H9 (cell line): ENCODE measurements at regions not wholly inside any gene's neighbourhood (a gene's known extent, or its start where the extent isn't known, plus 50 kb on each side); places are given as distances from the start of the nearest gene placed in this dataset.

Experiments used
- DNase-seq: peaks from one replicate; pipeline ENCODE4 v3.0.0-alpha.2; 2017
- H2AFZ ChIP-seq: one replicate; pipeline ENCODE4 v1.6.1; 2013; ENCODE audit warnings: mild to moderate bottlenecking, low read length, control low read depth, moderate library complexity
- H2AK5ac ChIP-seq: 2 replicates; pipeline ENCODE4 v1.6.1; 2013; ENCODE audit warnings: low read length, control low read depth, mixed read lengths; ENCODE audit not compliant: insufficient read length
- H2BK120ac ChIP-seq: one replicate; pipeline ENCODE4 v1.6.1; 2013; ENCODE audit warnings: low read depth, mild to moderate bottlenecking, low read length, control low read depth, inconsistent platforms; ENCODE audit not compliant: poor library complexity, severe bottlenecking
- H2BK12ac ChIP-seq: 2 replicates; pipeline ENCODE4 v1.6.1; 2013; ENCODE audit warnings: low read length, control low read depth, mixed read lengths, low read depth; ENCODE audit not compliant: insufficient read length
- H2BK15ac ChIP-seq: 2 replicates; pipeline ENCODE4 v1.6.1; 2013; ENCODE audit warnings: low read depth, low read length, control low read depth
- H2BK20ac ChIP-seq: one replicate; pipeline ENCODE4 v1.6.1; 2013; ENCODE audit warnings: low read depth, mild to moderate bottlenecking, low read length, control low read depth, inconsistent platforms; ENCODE audit not compliant: poor library complexity, severe bottlenecking
- H2BK5ac ChIP-seq: 2 replicates; pipeline ENCODE4 v1.6.1; 2013; ENCODE audit warnings: low read length, control low read depth, mixed read lengths; ENCODE audit not compliant: insufficient read length
- H3K14ac ChIP-seq: 2 replicates; pipeline ENCODE4 v1.6.1; 2013; ENCODE audit warnings: low read length, control low read depth; ENCODE audit not compliant: insufficient read depth
- H3K18ac ChIP-seq: 2 replicates; pipeline ENCODE4 v1.6.1; 2013; ENCODE audit warnings: low read depth, mild to moderate bottlenecking, mixed read lengths, low read length, control low read depth; ENCODE audit not compliant: insufficient read length
- H3K23ac ChIP-seq: 2 replicates; pipeline ENCODE4 v1.6.1; 2013; ENCODE audit warnings: low read length, control low read depth, mixed read lengths, low read depth; ENCODE audit not compliant: insufficient read length
- H3K23me2 ChIP-seq: 2 replicates; pipeline ENCODE4 v1.6.1; 2013; ENCODE audit warnings: low read depth, mild to moderate bottlenecking, mixed read lengths, low read length, control low read depth; ENCODE audit not compliant: insufficient read length, poor library complexity, severe bottlenecking
- H3K27ac ChIP-seq: 2 replicates; pipeline ENCODE4 v1.5.1; 2013; ENCODE audit warnings: low read length, control low read depth, mixed read lengths, low read depth; ENCODE audit not compliant: insufficient read length
- H3K27me3 ChIP-seq: 2 replicates; pipeline ENCODE4 v1.6.1; 2013; ENCODE audit warnings: low read length, control low read depth, inconsistent platforms; ENCODE audit not compliant: insufficient read depth
- H3K4ac ChIP-seq: 2 replicates; pipeline ENCODE4 v1.6.1; 2013; ENCODE audit warnings: low read depth, mild to moderate bottlenecking, control low read depth, inconsistent platforms, low read length, moderate library complexity
- H3K4me1 ChIP-seq: 2 replicates; pipeline ENCODE4 v1.6.1; 2013; ENCODE audit warnings: low read length, control low read depth, inconsistent platforms; ENCODE audit not compliant: insufficient read depth
- H3K4me2 ChIP-seq: 2 replicates; pipeline ENCODE4 v1.6.1; 2013; ENCODE audit warnings: low read length, control low read depth, mixed read lengths; ENCODE audit not compliant: insufficient read length, insufficient read depth
- H3K56ac ChIP-seq: 2 replicates; pipeline ENCODE4 v1.6.1; 2013; ENCODE audit warnings: low read depth, mild to moderate bottlenecking, mixed read lengths, low read length, control low read depth; ENCODE audit not compliant: insufficient read length
- H3K79me1 ChIP-seq: 2 replicates; pipeline ENCODE4 v1.6.1; 2013; ENCODE audit warnings: low read depth, mild to moderate bottlenecking, moderate library complexity, low read length, control low read depth, inconsistent platforms; ENCODE audit not compliant: insufficient read depth, poor library complexity, severe bottlenecking
- H3K79me2 ChIP-seq: 2 replicates; pipeline ENCODE4 v1.6.1; 2013; ENCODE audit warnings: low read length, control low read depth, inconsistent platforms; ENCODE audit not compliant: insufficient read depth
- H3K9ac ChIP-seq: 2 replicates; pipeline ENCODE4 v1.6.1; 2013; ENCODE audit warnings: low read length, control low read depth, mixed read lengths; ENCODE audit not compliant: insufficient read length; ENCODE audit errors: extremely low read depth
- H3K9me3 ChIP-seq: one replicate; pipeline ENCODE4 v1.6.1; 2013; ENCODE audit warnings: low read depth, low read length, inconsistent platforms; ENCODE audit not compliant: control insufficient read depth
- H3T11ph ChIP-seq: one replicate; pipeline ENCODE4 v1.6.1; 2013; ENCODE audit warnings: mild to moderate bottlenecking, low read length, control low read depth, inconsistent platforms
- H4K20me1 ChIP-seq: one replicate; pipeline ENCODE4 v1.6.1; 2013; ENCODE audit not compliant: control insufficient read depth, insufficient read length, insufficient read depth
- H4K5ac ChIP-seq: 2 replicates; pipeline ENCODE4 v1.6.1; 2013; ENCODE audit warnings: low read depth, mild to moderate bottlenecking, mixed read lengths, low read length, control low read depth; ENCODE audit not compliant: insufficient read length
- H4K8ac ChIP-seq: replicated peaks from 2 replicates; pipeline ENCODE4 v1.6.1; 2013; ENCODE audit warnings: low read length, control low read depth, mixed read lengths, low read depth; ENCODE audit not compliant: insufficient read length
- H4K91ac ChIP-seq: 2 replicates; pipeline ENCODE4 v1.6.1; 2013; ENCODE audit warnings: low read depth, mild to moderate bottlenecking, moderate library complexity, mixed read lengths, low read length, control low read depth; ENCODE audit not compliant: insufficient read length
- H3K27ac Mint-ChIP-seq, 3 experiments: 2 replicates in 2 of 3; 3 replicates in 1 of 3; pipeline ENCODE4 v1.8.0; 2020 to 2021; ENCODE audit warnings: mixed read lengths in 3 of 3, mild to moderate bottlenecking in 1 of 3, moderate library complexity in 1 of 3
- H3K27me3 Mint-ChIP-seq: 2 replicates; pipeline ENCODE4 v1.8.0; 2021; ENCODE audit warnings: low read depth, mild to moderate bottlenecking, moderate library complexity, mixed read lengths
- H3K36me3 Mint-ChIP-seq, 3 experiments: 2 replicates in 2 of 3; 3 replicates in 1 of 3; pipeline ENCODE4 v1.8.0; 2020 to 2021; ENCODE audit warnings: low read depth in 3 of 3, mixed read lengths in 3 of 3; ENCODE audit not compliant: insufficient read depth in 1 of 3
- H3K4me1 Mint-ChIP-seq, 2 experiments: 2 replicates each; pipeline ENCODE4 v1.8.0; 2020; ENCODE audit warnings: mixed read lengths in 2 of 2
- H3K4me3 Mint-ChIP-seq, 2 experiments: 2 replicates in 1 of 2; 3 replicates in 1 of 2; pipeline ENCODE4 v1.8.0; 2020 to 2021; ENCODE audit warnings: mild to moderate bottlenecking in 2 of 2, mixed read lengths in 2 of 2, moderate library complexity in 1 of 2
- H3K9me3 Mint-ChIP-seq, 2 experiments: 2 replicates in 1 of 2; 3 replicates in 1 of 2; pipeline ENCODE4 v1.8.0; 2020; ENCODE audit warnings: mild to moderate bottlenecking in 2 of 2, mixed read lengths in 2 of 2, moderate library complexity in 1 of 2
- CTCF ChIP-seq: fragments of 200-600 bp; sonication (generic); conservative IDR thresholded peaks from 3 replicates; pipeline ENCODE4 v1.8.0; 2021; ENCODE audit warnings: antibody characterized with exemption, mild to moderate bottlenecking
- WGBS: extraction: QIAGEN DNeasy Blood & Tissue Kit; methylation state at CpG from one replicate; pipeline ENCODE4 v1.1.7; 2013; ENCODE audit warnings: missing lambda C conversion rate, low lambda C conversion rate, mixed read lengths; ENCODE audit not compliant: insufficient read length; ENCODE audit errors: extremely low coverage; 5-methylcytosine and 5-hydroxymethylcytosine counted together

GRCh38 chr15:39400821-39401550 lies 179.9 kb upstream of the THBS1 start:
- no peak for DNase-seq
- no peak overlapping the region for H3K18ac ChIP-seq
- H3K79me1 ChIP-seq = no peaks in the 10 kb centered on the region
- H2AFZ ChIP-seq = no peak overlapping the region
- Mint-ChIP-seq H3K4me1 (no peaks in the 10 kb centered on the region), H3K27ac (no peak overlapping the region), H3K4me3 (no peak overlapping the region), H3K36me3 (no peaks in the 10 kb centered on the region; a peak in 1 of 7 replicates), H3K9me3 (no peaks in the 10 kb centered on the region), H3K27me3 (no peaks in the 10 kb centered on the region)
- H3K27me3 ChIP-seq = no peaks in the 10 kb centered on the region
- no peak overlapping the region for H4K5ac ChIP-seq
- no peak overlapping the region for H2BK15ac ChIP-seq
- no peak overlapping the region for H2BK12ac ChIP-seq
- H3K9me3 ChIP-seq = no peaks in the 10 kb centered on the region
- TF ChIP-seq CTCF = no peak
- H4K20me1 ChIP-seq = no peaks in the 10 kb centered on the region
- H3T11ph ChIP-seq = no peak overlapping the region
- H3K27ac ChIP-seq = no peak overlapping the region
- no peak overlapping the region for H2AK5ac ChIP-seq
- no peak overlapping the region for H3K14ac ChIP-seq
- H3K9ac ChIP-seq = no peak overlapping the region
- no peak overlapping the region for H3K23ac ChIP-seq
- no peak overlapping the region for H3K56ac ChIP-seq
- H2BK20ac ChIP-seq = no peak overlapping the region
- no peaks in the 10 kb centered on the region for H3K23me2 ChIP-seq
- H3K4me2 ChIP-seq = no peak overlapping the region
- H3K4me1 ChIP-seq = no peaks in the 10 kb centered on the region; the same call in 1 of the 2 replicates
- no peaks in the 10 kb centered on the region for H3K79me2 ChIP-seq
- no peak overlapping the region for H4K91ac ChIP-seq
- WGBS = no CpG with 5 or more reads among the region's 7 CpGs
- H4K8ac ChIP-seq = no peak overlapping the region
- no peak overlapping the region for H2BK120ac ChIP-seq
- H2BK5ac ChIP-seq = no peak overlapping the region
- H3K4ac ChIP-seq = no peak overlapping the region
